Fibroblast of pulmonary artery (primary cell): ENCODE measurements at regions not wholly inside any gene's neighbourhood (a gene's known extent, or its start where the extent isn't known, plus 50 kb on each side); places are given as distances from the start of the nearest gene placed in this dataset.

ENCODE experiments used
- DNase-seq: peaks from one replicate; pipeline ENCODE4 v3.0.0-alpha.2; 2010; ENCODE audit warnings: low read depth
- H3K4me3 ChIP-seq: replicated peaks from 2 replicates; pipeline ENCODE4 v1.5.1; 2011; ENCODE audit warnings: low read depth, mild to moderate bottlenecking, control low read depth, low read length, moderate library complexity
- TF ChIP-seq, protein P1 (sequence below): IDR thresholded peaks from 2 replicates; pipeline ENCODE4 v1.5.1; 2011; ENCODE audit warnings: mild to moderate bottlenecking, control low read depth, low read length, inconsistent platforms; ENCODE audit errors: missing control alignments

DNA sequence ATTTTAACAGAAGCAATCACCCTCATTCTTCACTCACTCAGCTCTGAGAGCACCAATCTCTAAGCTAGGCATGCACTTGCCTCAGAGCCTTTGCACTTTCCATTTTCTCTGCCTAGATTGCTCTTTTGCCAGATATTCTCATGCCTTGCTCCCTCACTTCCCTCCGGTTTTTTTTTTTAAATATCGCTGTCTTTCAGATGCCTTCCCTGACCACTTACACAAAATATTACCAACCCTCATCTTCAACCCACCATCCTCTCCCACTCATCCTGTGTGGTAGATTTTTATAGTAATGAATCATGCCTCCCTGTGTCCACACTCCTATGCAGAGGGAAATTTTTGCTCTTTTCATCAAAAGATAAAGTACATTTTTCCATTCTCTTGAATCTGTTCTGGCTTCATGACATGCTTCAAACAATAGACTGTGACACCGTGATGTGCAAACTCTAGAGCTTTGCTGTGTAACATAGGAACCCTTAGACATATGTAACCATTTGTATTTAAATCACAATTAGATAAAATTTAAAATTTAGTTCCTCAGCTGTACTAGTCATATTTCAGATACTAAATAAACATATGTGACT lies 437.1 kb downstream of the UTRN start:
- TF ChIP-seq, protein P1, sequence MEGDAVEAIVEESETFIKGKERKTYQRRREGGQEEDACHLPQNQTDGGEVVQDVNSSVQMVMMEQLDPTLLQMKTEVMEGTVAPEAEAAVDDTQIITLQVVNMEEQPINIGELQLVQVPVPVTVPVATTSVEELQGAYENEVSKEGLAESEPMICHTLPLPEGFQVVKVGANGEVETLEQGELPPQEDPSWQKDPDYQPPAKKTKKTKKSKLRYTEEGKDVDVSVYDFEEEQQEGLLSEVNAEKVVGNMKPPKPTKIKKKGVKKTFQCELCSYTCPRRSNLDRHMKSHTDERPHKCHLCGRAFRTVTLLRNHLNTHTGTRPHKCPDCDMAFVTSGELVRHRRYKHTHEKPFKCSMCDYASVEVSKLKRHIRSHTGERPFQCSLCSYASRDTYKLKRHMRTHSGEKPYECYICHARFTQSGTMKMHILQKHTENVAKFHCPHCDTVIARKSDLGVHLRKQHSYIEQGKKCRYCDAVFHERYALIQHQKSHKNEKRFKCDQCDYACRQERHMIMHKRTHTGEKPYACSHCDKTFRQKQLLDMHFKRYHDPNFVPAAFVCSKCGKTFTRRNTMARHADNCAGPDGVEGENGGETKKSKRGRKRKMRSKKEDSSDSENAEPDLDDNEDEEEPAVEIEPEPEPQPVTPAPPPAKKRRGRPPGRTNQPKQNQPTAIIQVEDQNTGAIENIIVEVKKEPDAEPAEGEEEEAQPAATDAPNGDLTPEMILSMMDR = no peak
- H3K4me3 ChIP-seq = no peak overlapping the region
- peak; percentile 21 for DNase-seq

DNA sequence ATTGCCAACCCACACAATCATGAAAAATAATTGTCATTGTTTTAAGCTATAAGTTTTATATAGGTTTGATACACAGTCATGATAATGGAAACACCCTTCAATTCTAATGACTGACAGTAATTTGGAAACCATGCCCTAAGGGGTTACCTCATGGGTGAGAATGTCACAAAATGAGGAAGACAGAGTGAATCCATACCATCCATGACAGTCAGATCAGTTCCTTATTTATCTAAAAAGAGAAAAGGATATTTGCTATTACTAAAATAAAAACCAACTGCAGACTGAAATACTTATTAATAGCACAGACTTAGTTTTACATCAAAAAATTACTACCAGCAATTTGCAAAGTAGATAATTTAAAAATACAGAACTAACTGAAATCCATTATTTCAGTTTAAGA lies 437.8 kb downstream of the UTRN start:
- DNase-seq = no peak
- no peak overlapping the region for H3K4me3 ChIP-seq
- TF ChIP-seq, protein P1 = no peak

DNA sequence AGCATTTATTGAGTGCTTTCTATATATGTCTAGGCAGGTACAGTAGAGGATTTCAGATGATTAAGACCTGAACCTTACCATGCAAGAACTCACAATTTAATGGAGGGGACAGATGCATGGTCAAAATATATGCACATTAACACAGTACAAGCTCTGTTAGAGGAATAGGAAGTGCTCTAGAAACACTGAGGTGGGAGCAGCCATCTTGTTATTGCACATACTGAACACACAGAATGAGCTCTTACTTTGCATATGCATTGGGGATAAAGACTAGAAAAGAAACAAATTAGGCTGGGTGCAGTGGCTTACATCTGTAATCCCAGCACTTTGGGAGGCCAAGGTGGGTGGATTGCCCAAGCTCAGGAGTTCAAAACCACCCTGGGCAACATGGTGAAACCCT lies 438.3 kb downstream of the UTRN start:
- no peak overlapping the region for H3K4me3 ChIP-seq
- TF ChIP-seq, protein P1 = no peak
- no peak for DNase-seq

DNA sequence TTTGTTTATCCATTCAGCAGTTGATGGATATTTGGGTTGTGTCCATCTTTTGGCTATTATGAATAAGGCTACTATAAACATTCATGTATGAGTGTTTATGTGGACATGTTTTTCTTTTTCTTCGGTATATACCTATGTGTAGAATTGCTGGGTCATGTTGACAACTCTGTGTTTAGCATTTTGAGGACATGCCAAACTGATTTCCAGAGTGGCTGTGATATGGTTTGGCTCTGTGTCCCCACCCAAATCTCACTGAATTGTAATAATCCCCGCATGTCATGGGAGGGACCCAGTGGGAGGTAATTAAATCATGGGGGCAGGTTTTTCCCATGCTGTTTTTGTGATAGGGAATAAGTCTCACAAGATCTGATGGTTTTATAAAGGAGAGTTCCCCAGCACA lies 439.7 kb downstream of the UTRN start:
- no peak overlapping the region for H3K4me3 ChIP-seq
- TF ChIP-seq, protein P1 = no peak
- no peak for DNase-seq

DNA sequence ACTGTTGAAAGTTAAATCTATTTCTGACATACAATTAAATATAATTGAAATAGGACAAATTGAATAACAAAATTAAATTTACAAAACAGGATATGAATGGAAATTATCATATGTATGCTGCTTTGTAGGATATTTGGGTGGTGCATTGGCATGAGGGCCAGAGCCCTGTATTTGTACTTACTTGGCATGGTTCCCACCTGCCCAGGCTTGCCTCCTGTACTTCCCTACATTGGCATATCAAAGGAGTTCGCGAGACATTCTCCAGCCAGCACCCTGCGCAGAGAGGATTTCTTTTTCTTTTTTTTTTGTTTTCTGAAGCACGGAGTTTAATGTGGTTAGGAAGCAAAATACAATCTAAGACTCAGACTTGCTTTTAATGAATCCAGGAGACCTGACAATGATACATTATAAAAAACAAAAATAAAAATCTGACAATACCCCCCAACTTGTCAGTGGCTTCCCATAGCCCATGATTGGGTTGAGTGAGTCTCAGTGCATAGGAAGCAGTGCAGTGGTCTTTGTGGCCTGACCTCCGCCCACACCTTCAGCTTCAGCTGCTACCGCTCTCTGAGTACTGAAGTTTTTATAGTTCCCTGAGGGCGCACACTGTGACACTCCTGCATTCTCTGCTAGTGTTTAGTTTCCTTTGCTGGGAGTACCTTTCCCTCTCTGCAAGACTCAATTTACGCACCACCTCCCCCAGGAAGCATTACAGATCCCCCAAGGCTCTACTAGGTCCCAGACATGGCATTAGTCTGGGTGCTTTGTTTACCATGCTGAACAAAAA lies 440.8 kb downstream of the UTRN start:
- no peak for DNase-seq
- no peak overlapping the region for H3K4me3 ChIP-seq
- TF ChIP-seq, protein P1 = no peak

DNA sequence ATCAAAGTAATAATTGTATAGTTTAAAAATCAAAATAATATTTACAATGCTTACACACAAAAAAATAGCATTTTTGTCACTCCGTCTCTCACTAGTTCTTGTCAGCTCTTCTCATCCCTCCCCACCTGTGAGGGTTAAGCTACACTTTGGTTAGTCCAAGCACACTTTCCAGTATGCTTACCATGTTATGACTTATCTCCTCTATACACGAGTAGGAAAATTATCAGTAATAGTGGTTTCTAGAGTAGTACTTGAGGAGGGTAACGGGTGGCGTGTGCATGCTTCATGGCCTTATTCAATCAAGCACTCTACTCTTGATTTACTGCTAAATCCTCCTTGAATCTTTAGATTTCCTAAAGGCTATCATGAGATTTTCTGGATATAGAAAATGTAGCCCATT lies 443.7 kb downstream of the UTRN start:
- DNase-seq = no peak
- no peak overlapping the region for H3K4me3 ChIP-seq
- TF ChIP-seq, protein P1 = no peak

DNA sequence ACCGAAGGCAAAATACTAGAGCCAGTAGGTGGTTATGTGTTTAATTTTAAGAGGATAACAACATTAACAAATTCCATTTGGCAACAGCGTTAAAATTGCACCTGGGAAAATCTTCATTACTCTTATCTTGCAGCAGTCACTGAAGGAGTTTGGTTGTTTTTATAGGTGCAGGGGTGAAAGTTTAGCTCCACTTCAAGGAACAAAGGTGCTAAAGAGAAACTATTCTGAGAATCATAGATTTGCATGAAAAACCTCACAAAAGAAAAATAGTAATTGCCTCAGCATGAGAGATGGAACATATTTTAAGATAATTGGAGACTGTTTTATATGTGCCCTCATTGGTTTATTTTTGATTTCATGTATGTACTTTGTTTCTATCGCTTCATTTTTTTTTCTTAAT lies 444.4 kb downstream of the UTRN start:
- DNase-seq = no peak
- no peak overlapping the region for H3K4me3 ChIP-seq
- TF ChIP-seq, protein P1 = no peak
